Endothelial cell (in vitro differentiated cells): ENCODE measurements at regions not wholly inside any gene's neighbourhood (a gene's known extent, or its start where the extent isn't known, plus 50 kb on each side); places are given as distances from the start of the nearest gene placed in this dataset.

ENCODE experiments used
- DNase-seq: peaks from one replicate; pipeline ENCODE4 v3.0.0; 2021; ENCODE audit warnings: low spot score
- H3K27ac Mint-ChIP-seq: one replicate; pipeline ENCODE4 v1.8.0; 2021; ENCODE audit warnings: mixed read lengths, inconsistent platforms; ENCODE audit not compliant: unreplicated experiment
- H3K27me3 Mint-ChIP-seq: one replicate; pipeline ENCODE4 v1.8.0; 2021; ENCODE audit warnings: mild to moderate bottlenecking, moderate library complexity, mixed read lengths, inconsistent platforms; ENCODE audit not compliant: unreplicated experiment
- H3K36me3 Mint-ChIP-seq: one replicate; pipeline ENCODE4 v1.8.0; 2021; ENCODE audit warnings: mild to moderate bottlenecking, low read depth, mixed read lengths, inconsistent platforms; ENCODE audit not compliant: unreplicated experiment
- H3K4me1 Mint-ChIP-seq: one replicate; pipeline ENCODE4 v1.8.0; 2021; ENCODE audit warnings: mild to moderate bottlenecking, mixed read lengths, inconsistent platforms; ENCODE audit not compliant: unreplicated experiment
- H3K4me3 Mint-ChIP-seq: one replicate; pipeline ENCODE4 v1.8.0; 2021; ENCODE audit warnings: mild to moderate bottlenecking, mixed read lengths, inconsistent platforms; ENCODE audit not compliant: unreplicated experiment
- H3K9me3 Mint-ChIP-seq: one replicate; pipeline ENCODE4 v1.8.0; 2021; ENCODE audit warnings: mixed read lengths, inconsistent platforms; ENCODE audit not compliant: unreplicated experiment
- TF ChIP-seq, protein P1 (sequence below): fragments of 200-600 bp; sonication (generic); IDR thresholded peaks from one replicate; pipeline ENCODE4 v1.5.0; 2021; ENCODE audit warnings: antibody characterized with exemption; ENCODE audit not compliant: unreplicated experiment

DNA sequence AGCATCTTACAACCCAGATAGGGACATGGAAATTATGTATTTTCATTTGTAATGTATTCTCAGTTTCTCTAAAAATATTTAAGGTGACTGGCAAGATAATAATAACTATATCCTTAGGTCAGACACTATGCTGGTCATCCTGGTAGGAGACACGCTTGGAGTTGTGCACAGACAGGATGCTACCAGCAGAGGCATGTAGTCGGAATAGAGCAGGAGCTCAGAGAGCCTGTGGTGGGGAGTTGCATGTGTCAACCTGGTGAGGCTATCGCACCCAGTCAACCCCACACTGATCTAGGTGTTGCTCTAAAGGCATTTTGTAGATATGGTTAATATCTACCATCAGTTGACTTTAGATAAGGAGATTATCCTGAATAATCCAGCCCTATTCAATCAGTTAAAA lies 318.5 kb downstream of the MIAT start:
- Mint-ChIP-seq H3K27me3 (peaks cover 1% of the 10 kb centered on the region), H3K4me1 (no peaks in the 10 kb centered on the region), H3K4me3 (no peak overlapping the region), H3K36me3 (no peaks in the 10 kb centered on the region), H3K27ac (no peak overlapping the region), H3K9me3 (no peaks in the 10 kb centered on the region)
- DNase-seq = no peak
- TF ChIP-seq, protein P1, sequence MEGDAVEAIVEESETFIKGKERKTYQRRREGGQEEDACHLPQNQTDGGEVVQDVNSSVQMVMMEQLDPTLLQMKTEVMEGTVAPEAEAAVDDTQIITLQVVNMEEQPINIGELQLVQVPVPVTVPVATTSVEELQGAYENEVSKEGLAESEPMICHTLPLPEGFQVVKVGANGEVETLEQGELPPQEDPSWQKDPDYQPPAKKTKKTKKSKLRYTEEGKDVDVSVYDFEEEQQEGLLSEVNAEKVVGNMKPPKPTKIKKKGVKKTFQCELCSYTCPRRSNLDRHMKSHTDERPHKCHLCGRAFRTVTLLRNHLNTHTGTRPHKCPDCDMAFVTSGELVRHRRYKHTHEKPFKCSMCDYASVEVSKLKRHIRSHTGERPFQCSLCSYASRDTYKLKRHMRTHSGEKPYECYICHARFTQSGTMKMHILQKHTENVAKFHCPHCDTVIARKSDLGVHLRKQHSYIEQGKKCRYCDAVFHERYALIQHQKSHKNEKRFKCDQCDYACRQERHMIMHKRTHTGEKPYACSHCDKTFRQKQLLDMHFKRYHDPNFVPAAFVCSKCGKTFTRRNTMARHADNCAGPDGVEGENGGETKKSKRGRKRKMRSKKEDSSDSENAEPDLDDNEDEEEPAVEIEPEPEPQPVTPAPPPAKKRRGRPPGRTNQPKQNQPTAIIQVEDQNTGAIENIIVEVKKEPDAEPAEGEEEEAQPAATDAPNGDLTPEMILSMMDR = no peak

DNA sequence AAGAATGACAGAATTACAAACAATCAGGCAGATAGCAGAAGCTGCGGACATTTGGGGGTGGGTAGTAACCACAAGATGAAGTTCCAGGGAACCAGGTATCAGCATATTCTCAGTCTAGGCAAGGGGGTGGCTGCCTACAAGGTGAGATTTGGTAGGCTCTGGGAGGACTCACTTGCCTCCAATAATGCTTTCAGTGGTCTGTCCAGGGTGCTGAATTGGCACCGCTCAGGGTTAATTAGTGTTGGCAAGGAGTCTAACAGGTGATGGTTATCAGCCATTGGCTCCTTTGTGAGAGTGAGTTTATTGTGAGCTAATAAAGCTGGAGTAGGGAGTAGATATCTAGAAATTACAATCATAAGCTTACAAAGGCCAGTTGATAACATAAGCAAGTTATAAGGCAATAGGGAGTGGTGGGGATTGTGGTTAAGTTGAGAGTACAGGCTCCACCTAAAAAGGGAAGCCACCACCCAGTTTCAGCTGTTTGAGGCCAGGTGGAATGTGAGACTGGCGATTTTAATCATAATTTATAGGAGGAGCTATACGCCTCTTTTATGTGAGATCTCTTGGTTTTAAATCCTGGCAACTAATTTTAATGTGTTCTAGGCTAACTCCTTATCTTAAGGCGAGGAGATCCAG lies 320.5 kb downstream of the MIAT start:
- TF ChIP-seq, protein P1 = no peak
- Mint-ChIP-seq H3K4me3 (no peak overlapping the region), H3K9me3 (no peaks in the 10 kb centered on the region), H3K36me3 (no peaks in the 10 kb centered on the region), H3K27ac (no peak overlapping the region), H3K4me1 (no peaks in the 10 kb centered on the region), H3K27me3 (peaks cover 3% of the 10 kb centered on the region)
- no peak for DNase-seq

DNA sequence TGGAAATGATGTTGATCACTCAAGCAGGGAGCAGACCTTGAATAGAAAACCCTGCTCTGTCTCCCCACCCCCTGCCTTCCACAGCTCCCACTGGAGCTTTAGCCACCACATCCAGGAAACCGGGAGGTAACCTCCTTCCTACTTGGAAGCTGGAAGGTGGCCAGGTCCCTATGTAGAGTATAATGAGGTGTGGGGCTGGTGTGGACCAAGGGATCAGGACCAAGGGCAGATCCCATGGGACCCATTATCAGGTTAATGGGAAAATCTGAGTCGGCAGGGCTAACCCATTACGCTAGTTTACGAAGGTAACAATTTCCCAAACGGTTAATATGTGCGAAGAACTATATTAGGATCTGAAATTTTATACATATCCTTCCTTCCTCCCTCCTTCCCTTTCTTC lies 321.9 kb downstream of the MIAT start:
- no peaks in the 10 kb centered on the region for H3K4me1 Mint-ChIP-seq
- H3K27me3 Mint-ChIP-seq = peaks cover 4% of the 10 kb centered on the region
- DNase-seq = peak; percentile 11
- no peak overlapping the region for H3K27ac Mint-ChIP-seq
- no peak overlapping the region for H3K4me3 Mint-ChIP-seq
- TF ChIP-seq, protein P1 = no peak
- no peaks in the 10 kb centered on the region for H3K9me3 Mint-ChIP-seq
- H3K36me3 Mint-ChIP-seq = no peaks in the 10 kb centered on the region

DNA sequence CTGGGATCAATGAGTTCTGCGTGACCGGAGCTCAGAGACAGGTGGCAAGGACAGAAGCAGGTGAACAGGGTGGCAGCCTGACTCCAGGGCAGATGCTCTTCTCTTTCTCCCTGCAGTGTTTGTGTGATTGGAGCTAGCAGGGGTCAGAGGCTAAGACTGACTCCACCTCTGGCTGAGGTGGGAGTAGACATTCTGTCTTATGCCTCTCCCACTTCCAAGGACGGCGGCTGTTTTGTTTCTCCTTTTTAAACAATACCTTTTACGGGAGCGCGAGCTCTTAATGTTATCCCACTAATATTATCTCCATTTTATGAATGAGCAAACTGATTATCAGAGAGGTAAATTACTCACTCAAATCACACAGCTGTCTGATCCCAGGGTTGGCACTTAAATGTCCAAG lies 323.7 kb downstream of the MIAT start:
- Mint-ChIP-seq H3K9me3 (no peaks in the 10 kb centered on the region), H3K27ac (no peak overlapping the region), H3K4me1 (no peaks in the 10 kb centered on the region), H3K4me3 (no peak overlapping the region), H3K27me3 (peaks cover 4% of the 10 kb centered on the region), H3K36me3 (no peaks in the 10 kb centered on the region)
- DNase-seq = no peak
- TF ChIP-seq, protein P1 = no peak

DNA sequence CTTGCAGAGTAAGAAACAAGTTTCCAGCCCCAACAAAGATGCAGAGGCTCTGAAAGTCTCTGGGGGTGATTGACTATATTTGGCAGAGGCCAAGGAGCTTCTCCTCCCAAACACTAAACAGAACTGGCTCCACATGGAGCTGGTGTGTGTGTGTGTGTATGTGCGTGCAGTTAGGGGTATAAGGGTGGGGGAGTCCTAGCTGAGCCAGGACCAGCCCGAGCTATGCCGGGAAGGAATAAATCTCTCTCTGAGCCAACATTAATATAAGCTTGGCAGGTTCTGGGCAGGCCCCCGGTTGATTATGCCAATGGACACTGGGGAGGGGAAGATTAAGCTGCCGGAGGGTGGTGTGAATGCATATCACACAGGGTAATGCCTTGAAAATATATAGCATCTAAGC lies 324.2 kb downstream of the MIAT start:
- Mint-ChIP-seq H3K9me3 (no peaks in the 10 kb centered on the region), H3K36me3 (no peaks in the 10 kb centered on the region)

More for the DNA sequence above, 324.2 kb downstream of the MIAT start:
- H3K27ac Mint-ChIP-seq = no peak overlapping the region
- peaks cover 4% of the 10 kb centered on the region for H3K27me3 Mint-ChIP-seq
- TF ChIP-seq, protein P1 = no peak
- no peaks in the 10 kb centered on the region for H3K4me1 Mint-ChIP-seq
- DNase-seq = no peak
- no peak overlapping the region for H3K4me3 Mint-ChIP-seq
